MM.1S (cell line): ENCODE measurements at regions not wholly inside any gene's neighbourhood (a gene's known extent, or its start where the extent isn't known, plus 50 kb on each side); places are given as distances from the start of the nearest gene placed in this dataset.

ENCODE experiments used
- DNase-seq: peaks from one replicate; pipeline ENCODE4 v3.0.0-alpha.2; 2015
- H2AFZ ChIP-seq: fragments of 300-600 bp; sonication (generic); 2 replicates; pipeline ENCODE4 v1.6.0; 2016; ENCODE audit warnings: antibody characterized with exemption, low read length
- H3F3A ChIP-seq: fragments of 300-600 bp; sonication (generic); 2 replicates; pipeline ENCODE4 v1.6.1; 2016; ENCODE audit warnings: mild to moderate bottlenecking, antibody characterized with exemption, low read length, moderate library complexity, mixed read lengths; ENCODE audit not compliant: insufficient read depth
- H3K27ac ChIP-seq: fragments of 300-600 bp; sonication (generic); 2 replicates; pipeline ENCODE4 v1.5.1; 2016; ENCODE audit warnings: mild to moderate bottlenecking, low read length
- H3K27me3 ChIP-seq: fragments of 300-600 bp; sonication (generic); replicated peaks from 2 replicates; pipeline ENCODE4 v1.6.0; 2016; ENCODE audit warnings: low read length; ENCODE audit not compliant: insufficient read depth
- H3K36me3 ChIP-seq: fragments of 300-600 bp; sonication (generic); replicated peaks from 2 replicates; pipeline ENCODE4 v1.6.1; 2016; ENCODE audit warnings: mild to moderate bottlenecking, low read length, mixed read lengths; ENCODE audit not compliant: insufficient read depth
- H3K4me1 ChIP-seq: fragments of 300-600 bp; sonication (generic); 2 replicates; pipeline ENCODE4 v1.6.1; 2016; ENCODE audit warnings: low read length, mixed read lengths
- H3K4me2 ChIP-seq: fragments of 300-600 bp; sonication (generic); 2 replicates; pipeline ENCODE4 v1.6.0; 2016; ENCODE audit warnings: low read depth, low read length
- H3K4me3 ChIP-seq: fragments of 300-600 bp; sonication (generic); 2 replicates; pipeline ENCODE4 v1.5.1; 2016; ENCODE audit warnings: low read length, mixed read lengths
- H3K79me2 ChIP-seq: fragments of 300-600 bp; sonication (generic); 2 replicates; pipeline ENCODE4 v1.6.1; 2016; ENCODE audit warnings: mixed run types, low read length, mixed read lengths
- H3K9ac ChIP-seq: fragments of 300-600 bp; sonication (generic); 2 replicates; pipeline ENCODE4 v1.6.1; 2016; ENCODE audit warnings: low read length, mixed read lengths
- H3K9me2 ChIP-seq: fragments of 300-600 bp; sonication (generic); replicated peaks from 2 replicates; pipeline ENCODE4 v1.6.1; 2016; ENCODE audit warnings: mild to moderate bottlenecking, low read length, mixed read lengths; ENCODE audit not compliant: insufficient read depth
- H3K9me3 ChIP-seq: fragments of 300-600 bp; sonication (generic); replicated peaks from 2 replicates; pipeline ENCODE4 v1.6.1; 2016; ENCODE audit warnings: mild to moderate bottlenecking, low read length, mixed read lengths; ENCODE audit not compliant: insufficient read depth
- H4K20me1 ChIP-seq: fragments of 300-600 bp; sonication (generic); 2 replicates; pipeline ENCODE4 v1.6.1; 2016; ENCODE audit warnings: mild to moderate bottlenecking, low read length, moderate library complexity, mixed read lengths; ENCODE audit not compliant: insufficient read depth
- CTCF ChIP-seq: fragments of 300-600 bp; sonication (generic); IDR thresholded peaks from 2 replicates; pipeline ENCODE4 v1.5.1; 2016; ENCODE audit warnings: antibody characterized with exemption, low read length, mixed read lengths
- EZH2 ChIP-seq: fragments of 300-600 bp; sonication (generic); optimal IDR thresholded peaks from 2 replicates; pipeline ENCODE3; 2017; ENCODE audit warnings: low read depth, mild to moderate bottlenecking, antibody characterized with exemption, low read length, mixed read lengths
- EZH2phosphoT487 ChIP-seq: fragments of 300-600 bp; sonication (generic); IDR thresholded peaks from 2 replicates; pipeline ENCODE4 v1.6.1; 2018; ENCODE audit warnings: antibody characterized with exemption, low read length

DNA sequence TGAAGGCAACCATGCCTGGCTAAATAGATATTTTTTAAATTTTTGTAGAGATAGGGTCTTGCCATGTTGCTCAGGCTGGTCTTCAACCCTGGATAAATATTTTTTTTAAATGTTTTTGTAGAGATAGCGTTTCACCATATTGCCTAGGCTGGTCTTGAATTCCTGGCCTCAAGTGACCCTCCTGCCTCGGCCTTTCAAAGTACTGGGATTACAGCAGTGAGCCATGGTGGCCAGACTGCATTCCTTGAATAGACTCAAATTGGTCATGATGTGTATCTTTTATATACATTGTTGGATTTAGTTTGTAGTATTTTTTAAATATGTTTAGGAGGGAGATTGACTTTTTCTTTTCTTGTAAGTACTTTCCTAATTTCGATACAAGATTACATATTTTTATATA is 325.7 kb upstream of the C11orf87 start:
- Histone ChIP-seq H3K36me3 (no peaks in the 10 kb centered on the region), H2AFZ (no peak overlapping the region), H3K4me1 (peaks cover 4% of the 10 kb centered on the region; the same call in 1 of the 2 replicates), H3K9me3 (no peaks in the 10 kb centered on the region), H3K9ac (no peak overlapping the region), H3K27ac (no peak overlapping the region), H3K4me2 (no peak overlapping the region), H3K79me2 (no peaks in the 10 kb centered on the region), H4K20me1 (no peaks in the 10 kb centered on the region), H3K9me2 (no peaks in the 10 kb centered on the region), H3F3A (no peaks in the 10 kb centered on the region), H3K27me3 (no peaks in the 10 kb centered on the region), H3K4me3 (no peak overlapping the region)
- TF ChIP-seq EZH2phosphoT487, result no peak
- no peak for TF ChIP-seq CTCF
- TF ChIP-seq EZH2, result no peak
- no peak for DNase-seq

GRCh38 chr11:109106151-109106906 is 315.7 kb upstream of the C11orf87 start:
- Histone ChIP-seq H2AFZ (no peak overlapping the region), H3K9ac (no peak overlapping the region), H3K79me2 (no peaks in the 10 kb centered on the region), H3K36me3 (no peaks in the 10 kb centered on the region), H3K9me2 (no peaks in the 10 kb centered on the region), H3K27me3 (no peaks in the 10 kb centered on the region), H3F3A (no peaks in the 10 kb centered on the region), H4K20me1 (no peaks in the 10 kb centered on the region), H3K27ac (no peak overlapping the region), H3K4me1 (peaks cover 5% of the 10 kb centered on the region; the same call in 1 of the 2 replicates), H3K9me3 (no peaks in the 10 kb centered on the region), H3K4me2 (no peak overlapping the region), H3K4me3 (no peak overlapping the region)
- no peak for DNase-seq
- no peak for TF ChIP-seq EZH2phosphoT487
- no peak for TF ChIP-seq CTCF
- no peak for TF ChIP-seq EZH2

DNA sequence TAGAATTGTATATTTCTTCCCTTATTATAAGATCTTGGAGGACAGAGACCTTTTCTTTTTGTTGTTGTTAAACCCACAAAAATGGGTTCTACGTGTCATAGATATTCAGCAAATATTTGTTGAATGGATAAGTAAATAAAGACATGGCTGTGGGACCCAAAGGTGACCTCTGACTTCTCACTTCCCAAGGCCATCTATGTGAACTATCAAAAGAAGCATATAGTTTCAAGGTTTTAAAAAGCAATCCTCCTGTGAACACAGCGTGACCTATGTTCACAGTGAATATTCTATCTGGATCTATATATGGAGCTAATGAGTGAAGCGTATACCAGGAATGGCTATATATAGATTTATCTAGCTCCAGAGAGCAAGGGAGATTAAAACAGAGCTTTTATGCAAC is 312.8 kb upstream of the C11orf87 start:
- H2AFZ ChIP-seq, result no peak overlapping the region
- H3K36me3 ChIP-seq, result no peaks in the 10 kb centered on the region
- no peaks in the 10 kb centered on the region for H3K27me3 ChIP-seq
- no peak overlapping the region for H3K9ac ChIP-seq
- no peaks in the 10 kb centered on the region for H3K9me2 ChIP-seq
- H4K20me1 ChIP-seq, result no peaks in the 10 kb centered on the region
- no peaks in the 10 kb centered on the region for H3K79me2 ChIP-seq
- H3F3A ChIP-seq, result no peaks in the 10 kb centered on the region
- H3K27ac ChIP-seq, result no peak overlapping the region
- H3K4me2 ChIP-seq, result no peak overlapping the region
- TF ChIP-seq EZH2phosphoT487, result no peak
- no peak for TF ChIP-seq CTCF
- no peak for TF ChIP-seq EZH2
- H3K4me3 ChIP-seq, result no peak overlapping the region
- H3K9me3 ChIP-seq, result no peaks in the 10 kb centered on the region
- H3K4me1 ChIP-seq, result peaks cover 2% of the 10 kb centered on the region; the same call in 1 of the 2 replicates
- no peak for DNase-seq
